HL-60 (cell line): ENCODE measurements at regions not wholly inside any gene's neighbourhood (a gene's known extent, or its start where the extent isn't known, plus 50 kb on each side); places are given as distances from the start of the nearest gene placed in this dataset.

ENCODE experiments used
- CTCF ChIP-seq: IDR thresholded peaks from one replicate; pipeline ENCODE4 v1.5.1; 2011; ENCODE audit warnings: low read length, control low read depth, inconsistent platforms; ENCODE audit not compliant: insufficient read depth
- SPI1 ChIP-seq: IDR thresholded peaks from 2 replicates; pipeline ENCODE4 v1.6.1; 2012; ENCODE audit warnings: low read depth, mild to moderate bottlenecking, borderline replicate concordance

- no peak for TF ChIP-seq SPI1
- TF ChIP-seq CTCF, result no peak
These were observed 704.1 kb upstream of the CCDC179 start for GRCh38 chr11:23564370-23564769.
